Neural cell (in vitro differentiated cells): ENCODE measurements at regions not wholly inside any gene's neighbourhood (a gene's known extent, or its start where the extent isn't known, plus 50 kb on each side); places are given as distances from the start of the nearest gene placed in this dataset.

ENCODE experiments used
- H2AFZ ChIP-seq: fragments of 200-600, 300-800 bp; sonication (generic), shearing (Covaris generic); 2 replicates; pipeline ENCODE4 v1.6.0; 2014; ENCODE audit warnings: low read depth, mild to moderate bottlenecking, antibody characterized with exemption, low read length, moderate library complexity
- H3F3A ChIP-seq: fragments of 200-600 bp; shearing (Covaris generic); 2 replicates; pipeline ENCODE4 v1.6.1; 2016; ENCODE audit warnings: mild to moderate bottlenecking, moderate library complexity, mixed read lengths, antibody characterized with exemption, low read length; ENCODE audit not compliant: insufficient read depth, poor library complexity, severe bottlenecking
- H3K27ac ChIP-seq: fragments of 200-600, 300-800 bp; sonication (generic), shearing (Covaris generic); 2 replicates; pipeline ENCODE4 v1.5.1; 2014; ENCODE audit warnings: mild to moderate bottlenecking, low read length, moderate library complexity
- H3K27me3 ChIP-seq: fragments of 300-800, 200-600 bp; sonication (generic), shearing (Covaris generic); 2 replicates; pipeline ENCODE4 v1.6.0; 2014; ENCODE audit warnings: mild to moderate bottlenecking, low read depth, low read length, moderate library complexity; ENCODE audit not compliant: insufficient read depth
- H3K36me3 ChIP-seq: fragments of 300-800, 200-600 bp; sonication (generic), shearing (Covaris generic); 2 replicates; pipeline ENCODE4 v1.5.1; 2014; ENCODE audit warnings: mild to moderate bottlenecking, antibody characterized with exemption, low read length, moderate library complexity; ENCODE audit not compliant: insufficient read depth
- H3K4me2 ChIP-seq: fragments of 300-800, 200-600 bp; sonication (generic), shearing (Covaris generic); 2 replicates; pipeline ENCODE4 v1.6.0; 2014; ENCODE audit warnings: mild to moderate bottlenecking, low read length
- H3K4me3 ChIP-seq: fragments of 300-800, 200-600 bp; sonication (generic), shearing (Covaris generic); 2 replicates; pipeline ENCODE4 v1.5.1; 2014; ENCODE audit warnings: mild to moderate bottlenecking, low read length, moderate library complexity
- H3K79me2 ChIP-seq: fragments of 200-600 bp; shearing (Covaris generic); replicated peaks from 2 replicates; pipeline ENCODE4 v1.6.0; 2014; ENCODE audit warnings: mild to moderate bottlenecking, low read length, moderate library complexity; ENCODE audit not compliant: insufficient read depth
- H3K9ac ChIP-seq: fragments of 300-800, 200-600 bp; sonication (generic), shearing (Covaris generic); 2 replicates; pipeline ENCODE4 v1.6.1; 2016; ENCODE audit warnings: mild to moderate bottlenecking, low read length, mixed read lengths
- H3K9me2 ChIP-seq: fragments of 200-600 bp; shearing (Covaris generic); 2 replicates; pipeline ENCODE4 v1.6.1; 2016; ENCODE audit warnings: mild to moderate bottlenecking, low read length, mixed read lengths; ENCODE audit not compliant: insufficient read depth
- H3K9me3 ChIP-seq: fragments of 200-600, 300-800 bp; sonication (generic), shearing (Covaris generic); 2 replicates; pipeline ENCODE4 v1.6.1; 2016; ENCODE audit warnings: mild to moderate bottlenecking, mixed run types, low read length, moderate library complexity, mixed read lengths
- H4K20me1 ChIP-seq: fragments of 200-600 bp; shearing (Covaris generic); 2 replicates; pipeline ENCODE4 v1.6.1; 2016; ENCODE audit warnings: mild to moderate bottlenecking, mixed run types; ENCODE audit not compliant: insufficient read depth
- EP300 ChIP-seq: fragments of 450-650 bp; conservative IDR thresholded peaks from 2 replicates; pipeline ENCODE4 v1.6.1; 2014; ENCODE audit warnings: antibody characterized with exemption, mild to moderate bottlenecking, moderate library complexity; ENCODE audit not compliant: poor library complexity, severe bottlenecking
- EZH2 ChIP-seq: fragments of 200-600, 300-800 bp; shearing (Covaris generic), sonication (generic); IDR thresholded peaks from 2 replicates; pipeline ENCODE4 v1.6.1; 2014; ENCODE audit warnings: antibody characterized with exemption, low read length, borderline replicate concordance, mild to moderate bottlenecking; ENCODE audit not compliant: insufficient read depth, poor library complexity, severe bottlenecking
- MXI1 ChIP-seq: fragments of 450-650 bp; conservative IDR thresholded peaks from 2 replicates; pipeline ENCODE4 v1.6.1; 2014; ENCODE audit warnings: antibody characterized with exemption, mild to moderate bottlenecking; ENCODE audit not compliant: poor library complexity, severe bottlenecking
- POLR2AphosphoS5 ChIP-seq: IDR thresholded peaks from 2 replicates; pipeline ENCODE4 v1.6.1; 2012
- RAD21 ChIP-seq: fragments of 450-650 bp; conservative IDR thresholded peaks from 2 replicates; pipeline ENCODE4 v1.6.1; 2014; ENCODE audit warnings: antibody characterized with exemption, mild to moderate bottlenecking, moderate library complexity
- SMC3 ChIP-seq: fragments of 450-650 bp; conservative IDR thresholded peaks from 2 replicates; pipeline ENCODE4 v1.6.1; 2014; ENCODE audit warnings: antibody characterized with exemption, mild to moderate bottlenecking, moderate library complexity; ENCODE audit not compliant: poor library complexity
- TAF1 ChIP-seq: IDR thresholded peaks from 2 replicates; pipeline ENCODE4 v1.6.1; 2012; ENCODE audit warnings: low read depth
- TF ChIP-seq, protein P1 (sequence below): IDR thresholded peaks from 2 replicates; pipeline ENCODE4 v1.6.1; 2012; ENCODE audit warnings: borderline replicate concordance
- TF ChIP-seq, protein P2 (sequence below): fragments of 450-650 bp; IDR thresholded peaks from 2 replicates; pipeline ENCODE4 v1.5.1; 2014; ENCODE audit warnings: antibody characterized with exemption, mild to moderate bottlenecking, moderate library complexity; ENCODE audit not compliant: poor library complexity, severe bottlenecking

DNA sequence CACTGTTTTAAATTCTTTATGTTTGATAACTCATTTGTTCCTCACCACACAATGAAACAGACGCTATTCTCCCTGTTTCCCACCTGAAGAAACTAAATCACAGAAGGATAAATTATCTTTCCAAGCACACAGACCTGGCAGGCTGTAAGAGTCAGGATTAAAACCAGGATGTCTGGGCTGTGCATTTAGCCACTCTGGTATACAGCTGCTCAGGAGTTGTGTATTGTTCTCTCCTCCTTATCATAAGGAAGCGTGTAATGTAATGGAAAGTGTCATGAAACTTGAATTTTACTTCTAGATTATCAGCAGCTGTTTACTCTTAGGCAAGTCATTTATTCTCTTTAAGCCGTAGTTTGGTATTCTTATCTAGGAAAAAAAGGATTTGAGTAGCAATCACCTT is 154.8 kb upstream of the LRIG3 start:
- no peak overlapping the region for H3K9ac ChIP-seq
- no peaks in the 10 kb centered on the region for H3F3A ChIP-seq
- H3K9me3 ChIP-seq, result no peaks in the 10 kb centered on the region
- H2AFZ ChIP-seq, result no peak overlapping the region
- no peaks in the 10 kb centered on the region for H3K79me2 ChIP-seq
- H3K4me2 ChIP-seq, result no peak overlapping the region
- no peak overlapping the region for H3K27ac ChIP-seq
- H3K4me3 ChIP-seq, result no peak overlapping the region
- TF ChIP-seq RAD21 (no peak), POLR2AphosphoS5 (no peak), MXI1 (no peak)
- H3K9me2 ChIP-seq, result no peaks in the 10 kb centered on the region
- H4K20me1 ChIP-seq, result no peaks in the 10 kb centered on the region
- no peaks in the 10 kb centered on the region for H3K36me3 ChIP-seq
- no peaks in the 10 kb centered on the region for H3K27me3 ChIP-seq

DNA sequence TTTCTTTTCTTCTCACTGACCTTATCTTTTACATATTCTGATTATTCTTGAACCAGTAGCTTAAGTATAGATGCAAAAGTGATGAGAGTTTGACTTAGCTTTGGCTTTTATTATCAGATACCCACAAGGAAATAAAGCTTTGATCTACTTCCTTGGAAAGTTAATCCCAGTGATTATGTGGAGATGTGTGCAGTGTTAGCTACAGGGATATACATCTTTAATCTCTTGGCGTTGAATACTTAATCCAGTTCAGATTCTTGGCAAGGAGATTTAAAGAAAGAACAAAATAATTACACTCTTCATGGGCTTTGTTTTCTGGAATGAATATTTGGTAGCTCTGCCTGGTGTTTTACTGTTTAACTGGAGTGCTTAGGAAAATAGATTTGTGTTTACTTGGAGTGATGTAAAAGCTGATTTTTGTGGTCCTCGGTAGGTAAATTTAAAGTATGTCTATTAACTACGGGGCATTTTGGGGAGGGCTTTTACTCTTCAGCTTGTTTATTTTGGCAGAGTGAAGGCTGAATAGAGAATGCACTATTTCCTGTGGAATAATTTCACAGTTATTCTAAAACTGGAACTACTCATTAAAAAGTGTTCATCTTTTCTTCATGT is 150.1 kb upstream of the LRIG3 start:
- no peak for TF ChIP-seq RAD21
- TF ChIP-seq, protein P1, sequence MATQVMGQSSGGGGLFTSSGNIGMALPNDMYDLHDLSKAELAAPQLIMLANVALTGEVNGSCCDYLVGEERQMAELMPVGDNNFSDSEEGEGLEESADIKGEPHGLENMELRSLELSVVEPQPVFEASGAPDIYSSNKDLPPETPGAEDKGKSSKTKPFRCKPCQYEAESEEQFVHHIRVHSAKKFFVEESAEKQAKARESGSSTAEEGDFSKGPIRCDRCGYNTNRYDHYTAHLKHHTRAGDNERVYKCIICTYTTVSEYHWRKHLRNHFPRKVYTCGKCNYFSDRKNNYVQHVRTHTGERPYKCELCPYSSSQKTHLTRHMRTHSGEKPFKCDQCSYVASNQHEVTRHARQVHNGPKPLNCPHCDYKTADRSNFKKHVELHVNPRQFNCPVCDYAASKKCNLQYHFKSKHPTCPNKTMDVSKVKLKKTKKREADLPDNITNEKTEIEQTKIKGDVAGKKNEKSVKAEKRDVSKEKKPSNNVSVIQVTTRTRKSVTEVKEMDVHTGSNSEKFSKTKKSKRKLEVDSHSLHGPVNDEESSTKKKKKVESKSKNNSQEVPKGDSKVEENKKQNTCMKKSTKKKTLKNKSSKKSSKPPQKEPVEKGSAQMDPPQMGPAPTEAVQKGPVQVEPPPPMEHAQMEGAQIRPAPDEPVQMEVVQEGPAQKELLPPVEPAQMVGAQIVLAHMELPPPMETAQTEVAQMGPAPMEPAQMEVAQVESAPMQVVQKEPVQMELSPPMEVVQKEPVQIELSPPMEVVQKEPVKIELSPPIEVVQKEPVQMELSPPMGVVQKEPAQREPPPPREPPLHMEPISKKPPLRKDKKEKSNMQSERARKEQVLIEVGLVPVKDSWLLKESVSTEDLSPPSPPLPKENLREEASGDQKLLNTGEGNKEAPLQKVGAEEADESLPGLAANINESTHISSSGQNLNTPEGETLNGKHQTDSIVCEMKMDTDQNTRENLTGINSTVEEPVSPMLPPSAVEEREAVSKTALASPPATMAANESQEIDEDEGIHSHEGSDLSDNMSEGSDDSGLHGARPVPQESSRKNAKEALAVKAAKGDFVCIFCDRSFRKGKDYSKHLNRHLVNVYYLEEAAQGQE, result no peak
- TF ChIP-seq EZH2, result no peak
- TF ChIP-seq EP300, result no peak
- TF ChIP-seq TAF1, result no peak
- no peak for TF ChIP-seq POLR2AphosphoS5
- TF ChIP-seq, protein P2, sequence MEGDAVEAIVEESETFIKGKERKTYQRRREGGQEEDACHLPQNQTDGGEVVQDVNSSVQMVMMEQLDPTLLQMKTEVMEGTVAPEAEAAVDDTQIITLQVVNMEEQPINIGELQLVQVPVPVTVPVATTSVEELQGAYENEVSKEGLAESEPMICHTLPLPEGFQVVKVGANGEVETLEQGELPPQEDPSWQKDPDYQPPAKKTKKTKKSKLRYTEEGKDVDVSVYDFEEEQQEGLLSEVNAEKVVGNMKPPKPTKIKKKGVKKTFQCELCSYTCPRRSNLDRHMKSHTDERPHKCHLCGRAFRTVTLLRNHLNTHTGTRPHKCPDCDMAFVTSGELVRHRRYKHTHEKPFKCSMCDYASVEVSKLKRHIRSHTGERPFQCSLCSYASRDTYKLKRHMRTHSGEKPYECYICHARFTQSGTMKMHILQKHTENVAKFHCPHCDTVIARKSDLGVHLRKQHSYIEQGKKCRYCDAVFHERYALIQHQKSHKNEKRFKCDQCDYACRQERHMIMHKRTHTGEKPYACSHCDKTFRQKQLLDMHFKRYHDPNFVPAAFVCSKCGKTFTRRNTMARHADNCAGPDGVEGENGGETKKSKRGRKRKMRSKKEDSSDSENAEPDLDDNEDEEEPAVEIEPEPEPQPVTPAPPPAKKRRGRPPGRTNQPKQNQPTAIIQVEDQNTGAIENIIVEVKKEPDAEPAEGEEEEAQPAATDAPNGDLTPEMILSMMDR, result no peak
- TF ChIP-seq MXI1, result no peak
- TF ChIP-seq SMC3, result no peak
- Histone ChIP-seq H3K36me3 (no peaks in the 10 kb centered on the region), H3K27ac (no peak overlapping the region), H2AFZ (no peak overlapping the region), H4K20me1 (no peaks in the 10 kb centered on the region), H3K4me2 (no peak overlapping the region), H3K9ac (no peak overlapping the region), H3K79me2 (no peaks in the 10 kb centered on the region), H3F3A (no peaks in the 10 kb centered on the region), H3K27me3 (no peaks in the 10 kb centered on the region), H3K9me3 (no peaks in the 10 kb centered on the region), H3K4me3 (no peak overlapping the region), H3K9me2 (no peaks in the 10 kb centered on the region)

DNA sequence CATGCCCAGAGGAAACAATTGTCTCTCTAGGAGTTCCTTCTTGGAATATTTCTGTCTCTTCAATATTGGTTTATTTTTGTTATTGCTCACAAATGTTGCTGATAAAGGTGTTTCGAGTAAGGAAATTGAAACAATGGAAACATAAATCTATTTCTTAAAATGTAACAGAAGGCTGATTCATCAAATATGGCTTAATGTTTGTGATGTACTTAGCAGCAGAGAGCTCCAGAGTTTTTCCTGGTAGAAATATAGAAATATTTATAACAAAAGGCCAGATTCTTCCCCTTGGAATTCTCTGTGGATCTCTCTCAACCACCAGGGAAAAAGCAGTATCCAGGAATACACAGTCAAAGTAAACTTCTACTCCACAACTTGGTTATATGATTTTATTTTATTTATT is 149.2 kb upstream of the LRIG3 start:
- H3K27me3 ChIP-seq, result no peaks in the 10 kb centered on the region
- H3K36me3 ChIP-seq, result no peaks in the 10 kb centered on the region
- no peaks in the 10 kb centered on the region for H3F3A ChIP-seq
- H3K9me3 ChIP-seq, result no peaks in the 10 kb centered on the region
- H3K27ac ChIP-seq, result no peak overlapping the region
- no peaks in the 10 kb centered on the region for H3K9me2 ChIP-seq
- TF ChIP-seq TAF1, result no peak
- no peak for TF ChIP-seq EP300
- TF ChIP-seq, protein P1, result no peak
- no peak for TF ChIP-seq MXI1
- TF ChIP-seq, protein P2, result no peak
- no peak for TF ChIP-seq RAD21
- TF ChIP-seq POLR2AphosphoS5, result no peak
- TF ChIP-seq SMC3, result no peak
- TF ChIP-seq EZH2, result no peak
- no peaks in the 10 kb centered on the region for H4K20me1 ChIP-seq
- H3K4me3 ChIP-seq, result no peak overlapping the region
- H3K4me2 ChIP-seq, result no peak overlapping the region
- no peak overlapping the region for H3K9ac ChIP-seq
- no peak overlapping the region for H2AFZ ChIP-seq
- no peaks in the 10 kb centered on the region for H3K79me2 ChIP-seq
